HG03097 (cell line): ENCODE measurements at regions not wholly inside any gene's neighbourhood (a gene's known extent, or its start where the extent isn't known, plus 50 kb on each side); places are given as distances from the start of the nearest gene placed in this dataset.

Experiments
- ATAC-seq: cut with Tn5 transposase; IDR thresholded peaks from one replicate; pipeline ENCODE4 v1.9.1; 2021; ENCODE audit not compliant: unreplicated experiment, low FRiP score

GRCh38 chr3:70583682-70584081, 271.2 kb upstream of the MDFIC2 start:
- ATAC-seq: no peak

GRCh38 chr3:70582803-70583202, 270.4 kb upstream of the MDFIC2 start:
- ATAC-seq: no peak

DNA sequence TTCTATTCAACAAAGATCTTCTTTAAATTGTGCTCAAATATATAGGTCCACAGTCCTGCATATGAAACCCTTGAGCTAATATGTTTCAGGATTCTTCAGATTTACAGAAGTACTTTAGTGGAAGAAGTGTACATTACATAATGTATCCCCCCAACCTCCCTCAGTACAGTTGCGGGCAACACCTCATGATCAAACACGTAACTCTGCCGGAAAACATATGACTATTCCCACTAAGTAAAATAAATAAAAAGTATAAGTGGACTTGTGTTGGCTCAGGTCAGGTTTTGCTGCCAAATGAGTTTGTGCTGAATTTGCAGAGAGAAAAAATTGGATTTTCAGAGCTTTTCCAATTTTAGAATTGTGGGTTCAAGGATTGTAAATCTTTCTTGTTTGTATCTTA, 267.6 kb upstream of the MDFIC2 start:
- no peak for ATAC-seq

- ATAC-seq: no peak
These were observed 259.3 kb upstream of the MDFIC2 start for GRCh38 chr3:70571696-70572095.

GRCh38 chr3:70570584-70570983, 258.1 kb upstream of the MDFIC2 start:
- ATAC-seq: no peak

DNA sequence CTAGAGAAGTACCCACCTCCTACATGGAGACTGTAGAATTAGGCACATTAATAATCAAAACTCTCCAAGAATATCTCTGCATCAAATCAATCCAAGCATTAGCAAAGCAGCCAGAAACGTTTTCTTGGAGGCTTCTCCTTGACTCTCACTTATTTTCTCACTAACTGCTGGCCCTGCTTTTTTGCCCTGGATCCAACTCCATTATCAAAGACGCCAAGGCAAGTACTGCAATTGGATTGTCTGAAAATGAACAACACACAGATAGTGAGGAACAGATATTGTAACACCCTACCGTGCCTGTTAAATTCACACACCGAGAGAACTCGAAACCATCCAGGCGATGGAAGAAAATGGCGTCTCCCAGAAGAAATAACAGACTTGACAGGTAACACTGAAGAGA, 256.2 kb upstream of the MDFIC2 start:
- no peak for ATAC-seq

DNA sequence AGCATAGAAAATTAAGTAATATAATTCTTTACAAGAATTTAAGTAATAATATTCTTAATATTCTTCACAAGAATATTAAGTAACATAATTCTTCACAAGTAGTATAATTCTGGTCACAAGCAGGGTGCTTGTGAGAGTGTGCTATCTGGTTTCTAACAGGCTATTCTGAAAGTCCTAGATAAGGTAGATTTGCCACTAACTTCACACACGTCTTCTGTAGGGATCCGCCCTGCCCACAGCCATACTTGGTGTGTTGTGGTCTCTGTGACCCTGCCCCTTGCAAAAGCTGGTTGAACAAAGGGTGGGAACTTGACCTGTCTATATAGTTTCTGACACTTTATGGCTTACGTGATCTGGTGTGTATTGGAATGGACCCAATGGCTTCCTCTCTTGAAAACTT, 253.4 kb upstream of the MDFIC2 start:
- no peak for ATAC-seq

DNA sequence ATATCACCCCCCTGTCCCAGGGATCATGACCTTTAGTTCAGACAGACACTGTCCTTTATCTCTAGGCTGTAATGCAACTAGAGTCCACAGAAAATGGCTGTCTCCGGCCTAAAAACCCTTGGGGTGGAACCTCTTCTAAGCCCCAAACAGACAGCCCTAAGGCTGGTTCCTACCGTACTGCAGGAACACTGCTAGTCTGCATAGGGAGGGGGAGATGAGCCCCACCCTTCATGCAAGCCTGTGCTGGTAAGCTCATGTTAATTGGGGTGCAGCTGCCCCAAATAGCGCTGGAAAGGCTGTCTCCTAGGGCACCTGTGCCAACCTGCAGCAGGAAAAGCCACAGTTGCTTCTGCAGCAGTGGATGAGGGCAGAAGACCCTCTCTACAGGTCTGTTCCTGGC, 252.1 kb upstream of the MDFIC2 start:
- ATAC-seq: no peak

GRCh38 chr3:70561796-70562195, 249.4 kb upstream of the MDFIC2 start:
- no peak for ATAC-seq

- no peak for ATAC-seq
These were observed 246.5 kb upstream of the MDFIC2 start for GRCh38 chr3:70558956-70559355.

DNA sequence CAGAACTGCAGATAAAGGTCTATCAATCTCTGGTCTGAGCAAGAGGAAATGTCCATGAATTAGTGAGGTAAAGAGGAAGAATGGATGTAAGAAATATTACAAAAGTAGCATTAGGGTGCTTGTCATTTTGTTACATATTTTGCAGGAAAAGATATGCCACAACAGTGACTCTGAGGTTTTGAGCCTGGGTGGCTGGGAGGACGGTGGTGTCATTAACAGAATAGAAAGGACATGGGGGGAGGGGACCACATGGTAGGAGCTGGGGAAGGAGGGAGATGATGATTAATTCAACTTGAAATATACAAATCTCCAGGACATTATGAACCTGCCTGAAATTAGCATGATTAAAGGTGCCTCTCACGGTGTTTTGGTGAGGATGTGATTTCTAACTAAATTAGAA, 245.5 kb upstream of the MDFIC2 start:
- ATAC-seq: no peak

GRCh38 chr3:70556056-70556455, 243.6 kb upstream of the MDFIC2 start:
- no peak for ATAC-seq

- ATAC-seq: no peak
These were observed 241.7 kb upstream of the MDFIC2 start for GRCh38 chr3:70554170-70554569.

GRCh38 chr3:70550723-70551319, 238.4 kb upstream of the MDFIC2 start:
- ATAC-seq: peak; percentile 76

GRCh38 chr3:70546679-70547078, 234.2 kb upstream of the MDFIC2 start:
- no peak for ATAC-seq

DNA sequence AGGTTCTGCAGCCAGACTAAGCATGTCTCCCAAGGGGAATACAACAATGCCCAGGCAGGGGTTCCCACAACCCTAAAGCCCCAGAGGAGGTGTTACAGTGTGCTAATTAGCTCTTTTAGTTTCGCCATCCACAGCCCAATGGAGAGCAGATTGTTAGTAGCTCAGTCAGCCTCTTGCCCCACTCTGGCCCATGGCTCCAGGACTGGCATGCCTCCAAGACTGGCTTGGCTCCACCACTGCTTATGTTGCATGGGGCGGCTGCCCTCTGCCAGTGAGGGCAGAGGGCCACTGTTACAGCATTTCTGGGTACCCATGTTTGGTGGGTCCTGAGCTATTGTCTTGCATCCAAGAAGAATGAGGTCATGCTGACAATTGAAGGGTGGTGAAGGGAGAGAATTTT, 231.1 kb upstream of the MDFIC2 start:
- no peak for ATAC-seq

- ATAC-seq: no peak
These were observed 227.5 kb upstream of the MDFIC2 start for GRCh38 chr3:70539908-70540307.

DNA sequence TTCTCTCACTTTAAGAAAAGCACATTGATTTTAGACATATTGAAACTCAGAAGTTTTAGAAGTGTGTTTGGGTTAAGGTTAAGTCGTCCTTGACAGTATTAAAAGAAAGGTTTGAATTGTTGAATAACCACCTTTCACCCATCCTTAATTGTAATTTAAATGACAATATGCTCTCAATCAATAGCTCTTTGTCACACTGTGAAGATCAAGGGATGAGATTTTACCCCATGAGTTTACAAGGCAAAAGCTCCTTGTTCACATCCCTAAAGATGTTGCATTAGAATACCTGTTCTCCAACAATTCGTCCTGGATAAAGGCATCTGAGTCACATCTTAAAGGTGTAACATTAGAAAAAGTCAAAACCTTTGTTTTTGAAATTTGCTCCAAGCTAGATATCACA, 220.4 kb upstream of the MDFIC2 start:
- no peak for ATAC-seq

DNA sequence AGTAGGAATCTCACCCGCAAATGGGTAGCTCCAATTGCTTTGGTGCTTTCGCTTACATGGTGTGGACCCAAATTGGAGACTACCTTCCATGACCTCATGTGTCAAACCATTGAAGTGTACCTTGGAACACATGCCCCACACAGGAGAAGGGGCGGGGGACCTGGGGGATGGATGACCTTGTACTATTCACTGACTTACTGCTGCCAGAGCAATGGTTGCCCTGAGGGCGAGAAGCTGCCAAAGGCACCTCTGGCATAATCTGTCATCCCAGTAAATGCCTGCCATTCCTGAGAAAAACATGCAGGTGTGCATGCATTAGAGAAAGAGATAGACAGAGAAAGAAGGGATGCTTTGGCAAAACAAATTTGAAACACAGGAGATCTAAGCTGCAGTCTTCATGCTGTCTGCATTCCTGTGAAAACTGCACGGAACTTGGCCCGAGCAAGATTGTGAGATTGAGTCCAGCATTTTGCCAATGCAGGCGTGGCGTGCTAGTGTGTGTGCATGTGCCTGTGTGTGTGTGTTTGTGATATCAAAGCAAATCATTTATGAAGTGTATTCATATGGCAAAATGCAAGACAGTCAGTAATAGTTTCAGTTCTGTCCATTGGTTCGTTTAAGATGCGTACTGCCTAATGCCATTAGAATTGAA, 219.5 kb upstream of the MDFIC2 start:
- ATAC-seq: no peak

DNA sequence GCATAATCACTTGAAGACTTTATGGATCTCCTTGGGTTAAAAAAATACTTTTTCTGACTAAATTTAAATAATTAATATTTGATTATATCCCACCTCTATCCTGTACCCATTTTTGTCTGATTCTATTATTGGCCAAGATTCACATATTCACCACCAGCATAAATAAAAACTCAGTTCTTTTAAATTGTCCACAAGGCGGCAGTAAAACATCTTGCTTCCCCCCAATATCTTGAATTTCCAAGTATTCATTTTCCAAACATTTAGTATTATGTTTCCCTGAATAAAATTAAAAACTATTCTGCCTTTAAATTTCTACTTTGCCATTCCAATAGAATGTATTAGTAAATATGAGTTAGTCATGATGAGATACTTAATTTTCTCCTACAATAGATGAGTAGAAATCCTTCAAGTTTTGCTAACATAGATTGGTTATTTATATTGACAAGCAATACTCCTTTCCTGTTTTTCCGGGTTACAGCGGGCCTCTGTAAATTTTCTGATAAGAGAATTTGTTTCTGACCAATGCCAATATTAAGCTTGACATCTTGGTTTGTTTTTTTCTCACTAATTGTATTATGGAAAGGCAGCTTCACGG, 218.7 kb upstream of the MDFIC2 start:
- ATAC-seq: no peak

DNA sequence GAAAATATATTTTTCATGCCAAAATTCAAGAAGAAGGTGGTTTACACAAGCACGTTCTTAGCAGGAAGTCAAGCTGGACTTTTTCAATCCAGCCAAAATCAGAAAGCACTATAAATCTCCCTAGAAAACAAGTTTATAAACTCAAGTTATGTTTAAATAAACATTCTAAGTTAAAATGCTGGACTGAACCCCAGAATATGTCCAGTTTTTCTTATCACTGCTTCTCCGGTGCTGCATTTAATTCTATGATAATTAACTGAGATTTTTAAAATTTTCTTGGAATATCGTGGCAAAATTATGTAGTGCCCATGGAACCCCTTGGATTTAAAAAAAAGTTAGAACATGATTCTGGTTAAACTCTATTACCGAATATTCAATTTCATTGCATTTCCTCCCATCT, 218.2 kb upstream of the MDFIC2 start:
- no peak for ATAC-seq

GRCh38 chr3:70527026-70527425, 214.6 kb upstream of the MDFIC2 start:
- ATAC-seq: no peak
